ENCODE measurements at regions not wholly inside any gene's neighbourhood (a gene's known extent, or its start where the extent isn't known, plus 50 kb on each side); places are given as distances from the start of the nearest gene placed in this dataset.

GRCh38 chr3:6532101-6532500 is 328.8 kb upstream of the GRM7 start:
- no peak for DNase-seq

GRCh38 chr3:6540981-6541380 is 319.9 kb upstream of the GRM7 start:
- no peak for DNase-seq

GRCh38 chr3:6542795-6543194 is 318.1 kb upstream of the GRM7 start:
- no peak for DNase-seq

GRCh38 chr3:6549296-6549695 is 311.6 kb upstream of the GRM7 start:
- no peak for DNase-seq

- DNase-seq = no peak
These were observed 309.8 kb upstream of the GRM7 start for GRCh38 chr3:6551165-6551564.

GRCh38 chr3:6560259-6560658 is 300.7 kb upstream of the GRM7 start:
- DNase-seq = no peak

GRCh38 chr3:6567241-6567640 is 293.7 kb upstream of the GRM7 start:
- DNase-seq = no peak

- no peak for DNase-seq
These were observed 291.9 kb upstream of the GRM7 start for GRCh38 chr3:6568999-6569493.

GRCh38 chr3:6571448-6571847 is 289.5 kb upstream of the GRM7 start:
- no peak for DNase-seq

GRCh38 chr3:6577584-6577983 is 283.3 kb upstream of the GRM7 start:
- no peak for DNase-seq

GRCh38 chr3:6578526-6578925 is 282.4 kb upstream of the GRM7 start:
- DNase-seq = no peak

GRCh38 chr3:6580808-6581207 is 280.1 kb upstream of the GRM7 start:
- DNase-seq = no peak

GRCh38 chr3:6585360-6585759 is 275.6 kb upstream of the GRM7 start:
- no peak for DNase-seq

- DNase-seq = no peak
These were observed 260.7 kb upstream of the GRM7 start for GRCh38 chr3:6600237-6600636.

GRCh38 chr3:6601374-6601773 is 259.5 kb upstream of the GRM7 start:
- DNase-seq = no peak

- DNase-seq = no peak
These were observed 258.6 kb upstream of the GRM7 start for GRCh38 chr3:6602329-6602728.

- DNase-seq = no peak
These were observed 255.7 kb upstream of the GRM7 start for GRCh38 chr3:6605227-6605626.

- no peak for DNase-seq
These were observed 252.1 kb upstream of the GRM7 start for GRCh38 chr3:6608843-6609242.

GRCh38 chr3:6612034-6612616 is 248.8 kb upstream of the GRM7 start:
- no peak for DNase-seq

- no peak for DNase-seq
These were observed 238.7 kb upstream of the GRM7 start for GRCh38 chr3:6622260-6622659.

- DNase-seq = no peak
These were observed 238.2 kb upstream of the GRM7 start for GRCh38 chr3:6622712-6623111.

- DNase-seq = no peak
These were observed 229.5 kb upstream of the GRM7 start for GRCh38 chr3:6631376-6631775.

- no peak for DNase-seq
These were observed 220.0 kb upstream of the GRM7 start for GRCh38 chr3:6640907-6641306.

- no peak for DNase-seq
These were observed 216.6 kb upstream of the GRM7 start for GRCh38 chr3:6644070-6644929.

GRCh38 chr3:6654670-6655069 is 206.2 kb upstream of the GRM7 start:
- no peak for DNase-seq

All from CD4-positive, alpha-beta T cell treated with Interleukin-17A for 4 hours (primary cell).